HG02571 (cell line): ENCODE measurements at regions not wholly inside any gene's neighbourhood (a gene's known extent, or its start where the extent isn't known, plus 50 kb on each side); places are given as distances from the start of the nearest gene placed in this dataset.

Experiments used
- ATAC-seq: cut with Tn5 transposase; IDR thresholded peaks from one replicate; pipeline ENCODE4 v1.9.1; 2021; ENCODE audit warnings: mild to moderate bottlenecking, moderate library complexity; ENCODE audit not compliant: unreplicated experiment

DNA sequence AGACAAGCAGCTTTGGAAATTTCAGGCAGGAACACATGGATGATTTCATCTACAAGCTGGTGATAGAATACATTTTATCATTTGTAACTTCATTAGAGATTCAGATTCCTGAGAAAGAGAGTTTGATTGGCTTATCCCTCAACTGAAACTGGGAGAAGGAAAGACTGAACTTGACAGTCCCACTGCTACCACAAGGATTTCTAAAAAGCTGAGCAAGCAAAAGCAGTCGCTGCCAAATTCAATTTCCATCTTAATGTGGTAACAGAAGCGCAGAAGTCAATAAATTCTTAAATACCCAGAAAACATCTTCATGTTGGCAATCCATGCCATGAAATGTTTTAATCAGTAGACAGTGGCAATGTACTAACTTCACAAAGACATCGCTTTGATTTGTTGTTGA lies 172.1 kb upstream of the DACH1 start:
- ATAC-seq = no peak

DNA sequence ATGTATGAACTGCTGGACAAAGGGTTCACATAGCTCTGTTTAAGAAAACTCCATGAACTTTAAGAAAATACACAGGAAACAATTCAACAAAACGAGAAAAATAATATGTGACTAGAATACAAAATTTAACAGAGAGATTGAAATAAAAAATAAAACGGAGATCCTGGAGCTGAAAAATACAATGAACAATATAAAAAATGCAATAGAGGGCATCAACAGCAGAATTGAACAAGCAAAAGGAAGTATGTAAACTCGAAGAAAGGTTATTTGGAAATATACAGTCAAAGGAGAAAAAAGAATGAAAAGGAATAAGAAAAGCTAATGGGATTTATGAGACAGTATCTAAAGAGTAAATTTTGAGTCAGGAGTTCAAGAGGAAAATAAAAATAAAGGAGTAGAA lies 163.0 kb upstream of the DACH1 start:
- ATAC-seq = no peak

DNA sequence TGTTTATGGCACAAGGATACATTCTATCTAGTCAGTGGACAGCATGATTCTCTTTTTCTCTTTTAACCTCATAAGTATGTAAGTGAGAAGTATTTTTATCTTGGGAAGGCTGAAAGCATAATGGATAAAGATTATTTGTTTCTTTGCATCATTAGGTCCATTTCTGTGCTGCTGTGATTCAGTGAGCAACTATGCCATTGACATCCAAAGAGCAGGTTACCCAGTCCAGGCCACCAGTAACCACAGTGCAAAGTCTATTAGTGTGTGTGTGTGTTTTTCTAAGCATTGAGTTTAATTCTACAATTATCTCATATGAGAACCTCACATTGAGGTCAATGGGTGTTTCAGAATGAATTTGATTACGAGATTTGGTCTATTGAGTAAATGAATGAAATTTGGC lies 158.8 kb upstream of the DACH1 start:
- ATAC-seq = no peak

DNA sequence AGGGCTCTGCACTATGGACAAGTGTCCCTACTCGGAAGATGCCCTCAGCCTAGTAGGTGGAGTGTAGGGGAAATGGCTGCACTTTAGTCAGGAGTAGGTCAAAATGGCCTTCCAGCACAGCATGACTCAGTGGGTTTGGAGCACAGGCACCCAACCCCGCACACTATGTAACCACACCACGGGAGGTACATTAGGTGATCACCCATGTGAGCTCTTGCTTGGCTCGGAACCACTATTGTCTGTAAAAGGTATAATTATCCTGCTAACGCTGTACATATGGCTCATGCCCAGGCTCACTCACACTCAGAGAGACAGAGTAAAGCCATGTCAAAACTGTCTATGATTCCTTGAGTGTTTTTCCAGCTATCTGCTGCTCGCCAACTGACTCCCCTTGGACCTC lies 156.9 kb upstream of the DACH1 start:
- no peak for ATAC-seq

DNA sequence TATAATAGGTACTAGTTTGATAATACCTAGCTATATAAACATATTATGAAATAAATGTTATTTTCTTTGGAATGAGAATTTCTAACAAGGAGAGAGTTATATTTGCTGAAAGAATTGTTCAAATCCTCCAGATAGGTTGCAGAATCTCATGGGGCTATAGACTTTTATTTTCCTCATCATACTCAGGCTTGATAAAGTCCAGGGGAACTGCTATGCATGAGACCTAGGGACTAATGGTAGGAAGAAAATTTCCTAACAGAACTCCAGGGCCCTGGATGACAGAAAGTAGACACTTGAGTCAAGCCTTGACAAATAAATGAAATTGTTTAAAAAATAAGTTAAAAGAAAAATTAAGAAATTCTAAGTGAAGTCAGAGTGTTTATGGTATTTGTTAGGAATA lies 138.5 kb upstream of the DACH1 start:
- no peak for ATAC-seq

DNA sequence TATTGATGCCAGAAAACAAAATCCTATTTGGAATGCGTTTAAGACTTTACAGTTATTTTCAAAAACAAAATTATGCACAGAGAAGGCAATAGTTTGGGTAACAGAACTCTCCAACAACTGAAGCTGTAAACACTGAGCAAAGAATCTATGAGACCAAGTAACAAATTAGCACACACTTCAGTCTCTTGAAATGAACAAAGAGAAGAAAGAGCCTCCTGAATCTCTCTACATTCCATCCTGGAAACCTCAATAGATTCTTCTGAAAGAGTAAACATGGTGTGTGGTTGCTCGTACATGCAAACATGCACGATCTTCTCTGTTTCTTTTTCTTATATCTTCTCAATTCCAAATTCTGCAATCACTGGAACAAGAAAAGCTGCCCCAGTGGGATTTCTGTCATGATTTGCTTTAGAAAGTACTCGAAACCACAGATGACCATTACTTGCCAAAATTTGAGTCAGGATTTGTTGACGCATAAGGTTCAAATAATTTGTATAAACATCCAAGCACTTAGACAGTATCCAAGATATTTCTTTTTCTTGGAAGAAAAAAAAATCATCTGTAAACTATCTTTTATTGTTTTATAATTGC lies 137.9 kb upstream of the DACH1 start:
- no peak for ATAC-seq

DNA sequence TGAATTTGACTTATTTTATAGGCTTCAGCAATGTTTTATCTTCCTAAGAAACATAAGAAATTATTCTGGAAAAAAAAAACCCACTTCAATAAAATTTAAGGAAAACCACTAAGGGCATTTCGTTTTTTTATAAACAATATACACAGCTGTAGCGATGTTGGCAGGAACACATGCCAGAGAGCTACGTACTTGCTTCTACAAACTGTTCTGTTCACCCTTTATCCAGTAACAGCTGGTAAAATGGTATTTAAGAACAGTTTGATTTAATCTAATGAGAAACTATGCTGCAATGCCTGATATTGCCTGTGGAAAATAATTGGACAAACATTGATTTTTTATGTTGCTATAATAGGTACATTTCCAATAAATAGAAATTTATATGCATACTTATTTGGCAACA lies 137.2 kb upstream of the DACH1 start:
- ATAC-seq = no peak

DNA sequence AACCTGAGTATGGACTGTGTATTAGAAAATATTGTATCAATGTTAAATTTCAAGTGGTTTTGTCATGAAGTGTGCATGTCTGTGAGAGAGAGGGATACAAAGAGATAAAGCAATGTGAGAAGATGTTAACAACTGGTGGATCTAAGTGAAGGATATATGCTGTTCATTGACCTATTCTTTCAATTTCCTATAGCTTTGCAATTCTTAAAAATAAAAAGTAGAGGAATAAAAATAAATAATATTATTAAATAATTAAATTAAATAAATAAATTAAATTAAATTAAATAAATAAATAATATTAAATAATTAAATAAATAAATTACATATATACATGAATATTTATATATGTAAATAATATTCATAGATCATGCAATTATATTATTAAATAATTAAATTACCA lies 131.2 kb upstream of the DACH1 start:
- ATAC-seq = no peak

DNA sequence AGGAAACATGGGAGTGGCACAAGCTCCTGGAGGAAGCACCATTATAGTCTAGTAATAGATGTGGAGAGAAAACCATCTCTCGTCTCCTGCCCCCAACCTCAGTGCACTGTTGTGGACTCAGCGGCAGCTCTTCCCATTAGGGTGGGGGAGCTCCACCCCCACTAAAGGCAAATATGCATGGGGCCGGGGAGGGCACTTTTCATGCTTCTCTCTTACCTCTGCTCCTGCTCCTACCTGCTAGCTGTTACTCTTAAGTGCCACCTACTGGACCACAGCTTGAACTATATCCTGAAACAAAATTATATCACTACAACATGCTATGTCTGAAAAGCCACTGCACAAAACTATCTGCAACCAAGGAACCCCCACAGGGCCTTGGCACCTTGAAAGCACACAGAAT lies 112.6 kb upstream of the DACH1 start:
- ATAC-seq = no peak

DNA sequence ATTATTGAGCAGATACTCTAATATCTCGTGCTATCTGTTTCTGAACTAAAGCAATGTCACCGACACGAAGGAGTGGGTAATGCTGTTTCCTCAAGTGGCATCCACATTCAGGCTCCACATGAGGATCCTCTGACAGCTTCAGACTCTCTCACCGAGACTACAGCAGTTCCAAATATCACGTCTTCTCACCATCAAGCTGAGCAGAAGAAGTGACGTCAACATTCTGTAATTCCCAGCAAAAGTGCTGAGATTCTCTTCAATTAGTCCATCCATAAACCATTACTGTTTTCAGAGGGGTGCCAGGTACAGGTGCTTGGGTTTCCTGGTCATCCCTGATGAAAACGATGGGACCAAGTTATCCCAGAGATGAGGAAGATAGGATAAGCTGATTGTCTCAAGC lies 110.0 kb upstream of the DACH1 start:
- no peak for ATAC-seq

DNA sequence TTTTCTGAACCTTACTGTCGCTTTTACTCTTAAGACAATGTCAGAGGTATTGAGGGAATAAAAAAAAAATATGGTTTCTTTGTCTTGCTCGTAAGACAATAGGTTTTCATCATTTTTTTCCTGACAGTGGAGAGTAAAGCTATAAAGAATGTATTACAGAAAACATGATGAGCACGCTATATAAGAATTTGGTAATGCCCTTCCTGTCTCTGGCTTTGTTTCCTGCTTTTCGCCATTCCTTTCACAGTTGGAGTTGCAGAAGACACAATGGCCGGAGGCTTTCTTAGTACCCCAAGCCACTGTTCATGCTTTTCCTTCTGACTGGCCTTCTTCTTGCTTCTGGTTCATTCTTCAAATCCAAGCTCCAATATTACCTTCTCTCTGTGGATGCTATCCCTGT lies 101.0 kb upstream of the DACH1 start:
- no peak for ATAC-seq

DNA sequence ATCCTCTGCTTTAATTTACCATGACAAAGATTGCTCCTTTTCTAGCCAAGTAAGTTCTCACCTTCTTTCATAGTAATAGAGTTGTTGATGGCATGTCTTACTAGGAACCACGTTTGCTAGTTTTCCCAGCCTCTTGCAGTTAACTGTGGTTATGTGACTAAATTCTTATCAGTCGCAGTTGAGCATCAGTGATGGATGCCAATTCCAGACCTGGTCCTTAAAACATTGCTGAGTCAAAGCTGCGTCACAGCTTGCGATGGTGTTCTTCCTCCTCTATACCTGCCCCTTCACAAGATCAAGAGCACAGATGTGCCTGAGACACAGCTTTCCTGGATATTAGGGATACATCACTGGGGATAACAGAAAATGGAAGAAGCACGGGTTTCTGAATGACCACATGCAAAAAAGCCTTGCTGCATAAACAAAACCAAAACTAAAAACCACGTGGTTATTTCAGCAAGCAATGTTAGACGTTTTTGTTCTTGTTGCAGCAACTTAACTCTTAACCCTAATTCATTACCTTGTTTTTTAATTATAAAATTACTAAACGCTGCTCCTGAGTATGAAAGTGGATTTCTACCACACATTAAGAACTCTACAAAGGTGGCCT lies 97.6 kb upstream of the DACH1 start:
- ATAC-seq = no peak

DNA sequence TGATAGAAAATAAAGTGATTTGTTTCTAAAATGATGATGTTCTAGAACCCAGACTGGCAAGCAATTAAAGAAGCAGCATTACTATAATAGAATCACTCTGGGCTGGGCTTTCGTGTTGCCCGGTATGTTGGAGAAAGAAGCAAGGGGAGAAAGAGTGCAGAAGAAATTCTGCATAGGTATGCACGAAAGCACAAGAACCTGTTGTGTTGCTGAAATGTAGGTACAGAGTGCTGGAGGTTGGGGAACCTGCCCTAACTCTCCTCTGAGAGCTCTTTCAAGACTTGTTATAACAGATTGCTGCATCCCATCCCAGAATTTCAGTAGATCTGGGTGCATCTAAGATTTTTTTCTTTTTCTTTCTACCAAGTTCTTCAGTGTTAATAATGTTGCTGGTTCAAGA lies 95.7 kb upstream of the DACH1 start:
- no peak for ATAC-seq

DNA sequence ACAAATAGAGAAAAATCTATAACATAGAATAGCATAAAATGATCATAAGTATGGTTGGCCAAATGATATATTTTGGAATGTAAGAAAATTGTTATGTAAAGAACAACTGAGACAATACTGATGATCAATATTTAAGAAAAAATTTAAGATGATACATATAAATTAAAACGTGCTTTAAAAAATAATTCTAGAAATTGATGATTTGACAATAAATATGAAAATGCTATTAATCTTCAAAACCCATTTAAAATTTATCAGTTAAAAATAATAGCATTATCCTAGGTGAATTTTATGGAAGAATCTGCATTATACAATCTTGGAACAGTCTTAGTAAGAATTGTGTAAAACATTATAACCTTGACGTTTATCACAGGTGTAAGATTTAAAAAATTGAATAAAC lies 95.1 kb upstream of the DACH1 start:
- no peak for ATAC-seq

DNA sequence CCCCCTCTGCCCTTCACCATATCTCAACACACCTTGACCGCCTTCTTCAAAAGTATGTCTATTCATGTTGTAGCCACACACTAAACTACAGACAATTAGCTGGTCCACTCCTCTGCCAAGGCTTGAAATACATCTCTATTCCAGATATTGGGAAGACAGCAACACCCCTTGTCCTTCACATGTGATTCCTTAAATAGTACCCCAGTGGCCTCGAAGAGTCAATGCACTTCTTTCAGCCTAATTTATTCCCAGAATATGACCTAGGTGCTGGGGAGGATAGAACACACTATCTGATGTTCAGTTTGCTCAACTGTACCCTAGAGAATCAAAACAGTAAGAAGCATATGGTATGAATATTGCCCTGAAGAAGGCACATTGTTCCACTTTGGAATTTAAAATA lies 82.4 kb upstream of the DACH1 start:
- no peak for ATAC-seq

DNA sequence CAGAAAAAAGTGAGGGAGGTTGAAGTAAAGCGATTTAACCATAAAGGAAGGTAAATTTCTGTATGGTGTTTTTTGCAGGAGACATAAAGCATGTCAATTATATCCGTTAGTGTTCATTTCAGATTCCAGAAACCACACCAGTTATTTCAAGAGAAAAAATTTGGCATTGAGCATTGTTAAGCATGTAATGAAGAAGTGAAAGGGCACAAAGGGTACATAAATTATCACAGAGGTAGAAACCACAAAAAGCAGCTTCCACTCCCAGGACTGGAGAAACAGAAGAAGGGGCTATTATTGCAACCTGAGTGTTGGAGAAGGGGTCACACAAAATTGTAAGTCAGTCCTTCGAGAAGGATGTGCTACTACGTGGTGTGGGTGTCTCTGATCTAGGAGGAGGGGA lies 72.2 kb upstream of the DACH1 start:
- no peak for ATAC-seq

DNA sequence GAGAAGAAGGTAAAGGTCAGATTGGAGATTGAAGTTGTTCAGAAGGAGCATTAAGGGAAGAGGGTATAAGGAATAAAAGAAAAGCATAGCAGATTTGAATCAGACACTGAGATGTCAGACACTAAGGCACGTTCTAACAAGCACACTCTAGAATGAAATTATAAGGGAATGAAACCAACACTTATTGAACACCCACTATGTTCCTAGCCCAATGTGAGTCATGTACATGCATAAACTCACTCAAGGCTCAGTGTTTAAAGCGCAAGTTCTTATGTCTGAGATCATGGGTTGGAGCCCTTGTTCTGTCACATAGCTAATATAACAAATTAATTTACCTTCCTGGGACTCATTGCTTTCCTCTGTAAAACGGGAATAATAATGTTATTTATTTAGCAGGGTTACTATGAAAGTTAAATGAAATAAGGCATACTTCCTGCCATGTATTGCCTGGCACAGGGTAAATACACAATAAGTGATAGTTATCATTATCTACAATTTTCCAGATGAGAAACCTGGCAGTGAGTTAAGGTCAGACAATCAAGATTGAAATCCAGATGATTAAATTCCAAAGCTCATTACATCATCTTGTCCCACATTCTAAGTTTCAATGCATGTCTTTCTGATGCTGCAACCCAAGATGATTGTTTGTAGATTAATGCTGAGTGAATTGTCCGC lies 68.3 kb upstream of the DACH1 start:
- ATAC-seq = no peak

DNA sequence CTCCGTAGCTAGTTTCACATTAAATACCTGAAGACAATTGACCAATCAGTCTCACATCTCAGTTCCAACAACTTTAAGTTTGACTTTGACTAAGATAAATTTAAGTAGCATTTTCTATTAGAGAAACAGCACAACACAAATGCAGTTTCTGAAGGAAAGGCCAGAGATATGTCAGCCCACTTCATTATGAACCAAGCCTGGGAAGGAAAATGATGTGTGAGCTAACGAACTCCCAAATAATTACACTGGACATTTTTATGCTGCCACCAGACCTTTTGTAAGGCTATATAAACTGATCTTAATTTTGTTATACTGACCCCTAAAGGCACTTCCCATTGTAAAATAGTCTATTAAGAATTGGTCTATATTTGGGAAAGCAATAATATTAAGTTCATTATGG lies 57.9 kb upstream of the DACH1 start:
- no peak for ATAC-seq

DNA sequence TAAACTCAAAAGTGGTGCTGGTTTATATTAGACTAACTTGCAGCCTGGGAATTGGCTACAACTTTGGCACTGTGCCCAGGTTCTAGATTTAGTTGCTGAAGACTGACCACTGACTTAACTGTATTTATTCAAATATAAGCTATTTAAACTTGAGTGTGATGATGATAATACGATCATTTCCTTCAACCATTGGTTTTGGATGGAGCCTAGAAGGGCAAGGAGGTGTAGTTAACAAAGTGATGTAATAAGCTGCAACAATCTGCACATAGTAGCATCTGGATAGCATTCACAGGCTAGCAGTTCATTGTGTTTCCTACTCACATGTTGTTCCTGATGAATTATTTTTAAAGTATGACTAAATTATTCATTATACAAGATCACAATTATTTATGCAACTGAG lies 55.2 kb upstream of the DACH1 start:
- ATAC-seq = no peak
